ENCODE measurements at regions not wholly inside any gene's neighbourhood (a gene's known extent, or its start where the extent isn't known, plus 50 kb on each side); places are given as distances from the start of the nearest gene placed in this dataset.

DNA sequence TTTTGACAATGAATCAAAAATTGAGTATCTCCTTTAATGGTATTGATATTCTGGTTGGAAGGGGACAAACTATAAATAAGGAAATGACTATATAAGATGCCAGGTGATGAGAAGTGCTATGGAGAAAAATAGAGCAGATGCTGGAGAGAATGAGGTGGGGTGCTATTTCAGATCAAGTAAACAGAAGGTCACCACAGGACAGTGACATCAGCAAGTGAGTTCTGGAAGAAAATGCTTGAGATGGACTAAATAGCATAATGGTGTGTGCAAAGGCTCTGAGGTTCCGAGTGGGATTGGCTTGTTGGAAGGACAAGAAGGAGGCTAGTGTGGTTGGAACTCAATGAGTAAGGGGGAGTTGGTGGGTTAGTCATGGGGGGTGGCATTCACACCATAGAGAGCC lies 157.5 kb upstream of the SGCD start:
- Histone ChIP-seq H3K4me2 (ENCODE audit: insufficient read depth, low read length, poor library complexity, severe bottlenecking) (no peak overlapping the region), H2BK12ac (ENCODE audit: low read length) (no peak overlapping the region), H3K4me1 (ENCODE audit: control insufficient read depth in 2 of 2, insufficient read depth in 1 of 2, low read depth in 1 of 2, low read length in 2 of 2) (no peaks in the 10 kb centered on the region), H3K23ac (ENCODE audit: low read depth, low read length, poor library complexity) (no peak overlapping the region), H2BK5ac (ENCODE audit: low read length) (no peak overlapping the region), H3K18ac (ENCODE audit: low read length) (no peak overlapping the region), H3K9ac (ENCODE audit: low read depth, low read length, poor library complexity) (no peak overlapping the region), H3K4me3 (ENCODE audit: low read length in 2 of 2) (no peak overlapping the region), H3K14ac (ENCODE audit: low read length) (no peak overlapping the region), H3K79me1 (ENCODE audit: low read depth, low read length) (no peaks in the 10 kb centered on the region), H2BK15ac (ENCODE audit: low read length) (no peak overlapping the region), H3K27ac (replicated peaks; ENCODE audit: low read length) (no peak overlapping the region), H4K91ac (ENCODE audit: low read depth, low read length, poor library complexity) (no peak overlapping the region), H2AK5ac (ENCODE audit: low read depth, low read length) (no peak overlapping the region), H2AFZ (ENCODE audit: low read length) (no peak overlapping the region), H4K8ac (ENCODE audit: low read depth, low read length) (no peak overlapping the region), H3K36me3 (replicated peaks in 1 of 2; ENCODE audit: control insufficient read depth in 2 of 2, insufficient read depth in 2 of 2, low read length in 2 of 2) (no peaks in the 10 kb centered on the region), H3K27me3 (ENCODE audit: control insufficient read depth in 3 of 3, insufficient read depth in 3 of 3, low read depth in 1 of 3, low read length in 3 of 3) (no peaks in the 10 kb centered on the region), H2BK120ac (ENCODE audit: low read depth, low read length) (no peak overlapping the region), H3K4ac (ENCODE audit: low read length) (no peak overlapping the region), H3K9me3 (replicated peaks in 1 of 2; ENCODE audit: control insufficient read depth in 2 of 2, insufficient read depth in 1 of 2, low read depth in 1 of 2, low read length in 2 of 2) (no peaks in the 10 kb centered on the region)
- no peak for DNase-seq (ENCODE audit: low spot score)
- WGBS, 2 donors (ENCODE audit: extremely low coverage in 2 of 2, insufficient read length in 2 of 2, insufficient replicate concordance in 1 of 2) = no CpG with 5 or more reads among the region's 1 CpG

DNA sequence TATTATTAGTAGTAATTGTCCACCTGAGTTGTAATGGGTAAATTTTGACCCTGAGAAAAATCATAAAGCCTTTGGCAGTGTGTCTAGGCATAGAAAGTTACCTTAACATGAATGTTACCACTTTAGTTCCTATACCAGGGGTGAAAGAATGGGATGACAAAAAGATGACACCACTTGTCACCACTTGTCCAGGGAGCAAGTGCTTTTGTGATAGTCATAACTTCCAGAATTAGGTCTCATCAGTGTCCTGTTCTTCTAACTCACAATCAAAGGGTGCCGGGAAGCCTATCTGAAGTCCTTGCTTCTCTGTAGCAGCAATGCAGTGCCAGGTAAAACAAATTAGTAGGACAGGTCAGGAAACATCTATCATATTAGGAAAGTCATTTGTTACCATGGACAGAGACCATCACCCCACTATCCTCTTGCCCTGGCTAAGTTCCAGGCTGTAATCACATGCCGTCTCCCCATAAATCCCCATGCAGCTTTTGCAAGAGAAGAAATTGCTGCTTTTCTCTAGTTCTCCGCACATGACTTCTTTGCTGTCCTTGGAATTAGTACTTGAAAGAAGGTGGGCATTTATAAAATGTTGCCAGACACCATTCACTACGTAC lies 156.5 kb upstream of the SGCD start:
- Histone ChIP-seq H2BK12ac (ENCODE audit: low read length) (no peak overlapping the region), H4K91ac (ENCODE audit: low read depth, low read length, poor library complexity) (no peak overlapping the region), H3K36me3 (replicated peaks in 1 of 2; ENCODE audit: control insufficient read depth in 2 of 2, insufficient read depth in 2 of 2, low read length in 2 of 2) (no peaks in the 10 kb centered on the region), H3K4me3 (ENCODE audit: low read length in 2 of 2) (no peak overlapping the region), H3K79me1 (ENCODE audit: low read depth, low read length) (no peaks in the 10 kb centered on the region), H2BK15ac (ENCODE audit: low read length) (no peak overlapping the region), H3K27me3 (ENCODE audit: control insufficient read depth in 3 of 3, insufficient read depth in 3 of 3, low read depth in 1 of 3, low read length in 3 of 3) (no peaks in the 10 kb centered on the region), H3K23ac (ENCODE audit: low read depth, low read length, poor library complexity) (no peak overlapping the region), H2BK5ac (ENCODE audit: low read length) (no peak overlapping the region), H3K9me3 (replicated peaks in 1 of 2; ENCODE audit: control insufficient read depth in 2 of 2, insufficient read depth in 1 of 2, low read depth in 1 of 2, low read length in 2 of 2) (no peaks in the 10 kb centered on the region), H3K4me2 (ENCODE audit: insufficient read depth, low read length, poor library complexity, severe bottlenecking) (no peak overlapping the region), H2AFZ (ENCODE audit: low read length) (no peak overlapping the region), H4K8ac (ENCODE audit: low read depth, low read length) (no peak overlapping the region), H3K4ac (ENCODE audit: low read length) (no peak overlapping the region), H3K9ac (ENCODE audit: low read depth, low read length, poor library complexity) (no peak overlapping the region), H3K27ac (replicated peaks; ENCODE audit: low read length) (no peak overlapping the region), H3K4me1 (ENCODE audit: control insufficient read depth in 2 of 2, insufficient read depth in 1 of 2, low read depth in 1 of 2, low read length in 2 of 2) (no peaks in the 10 kb centered on the region), H2BK120ac (ENCODE audit: low read depth, low read length) (no peak overlapping the region), H3K18ac (ENCODE audit: low read length) (no peak overlapping the region), H3K14ac (ENCODE audit: low read length) (no peak overlapping the region), H2AK5ac (ENCODE audit: low read depth, low read length) (no peak overlapping the region)
- no CpG with 5 or more reads among the region's 4 CpGs for WGBS, 2 donors (ENCODE audit: extremely low coverage in 2 of 2, insufficient read length in 2 of 2, insufficient replicate concordance in 1 of 2)
- no peak for DNase-seq (ENCODE audit: low spot score)

DNA sequence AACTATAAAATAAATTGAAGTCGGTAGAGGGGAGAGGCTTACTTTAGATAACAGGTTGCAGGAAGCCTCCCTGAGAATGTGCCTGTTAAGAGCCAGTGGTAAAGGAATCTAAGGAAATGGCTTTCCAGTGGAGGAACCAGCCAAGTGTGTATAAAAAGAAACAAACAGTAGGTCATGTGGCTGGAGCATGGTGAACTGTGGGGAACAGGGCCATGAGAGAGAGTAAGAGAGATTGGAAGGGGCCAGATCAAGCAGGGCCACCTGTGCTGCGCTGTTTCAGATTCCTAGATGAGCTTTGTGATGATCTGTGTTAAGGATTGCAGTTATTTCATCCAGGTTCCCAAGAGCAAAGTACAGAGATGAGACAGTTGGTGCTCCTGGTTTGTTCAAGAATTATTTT lies 152.7 kb upstream of the SGCD start:
- Histone ChIP-seq H3K36me3 (replicated peaks in 1 of 2; ENCODE audit: control insufficient read depth in 2 of 2, insufficient read depth in 2 of 2, low read length in 2 of 2) (no peaks in the 10 kb centered on the region), H3K18ac (ENCODE audit: low read length) (no peak overlapping the region), H3K27me3 (ENCODE audit: control insufficient read depth in 3 of 3, insufficient read depth in 3 of 3, low read depth in 1 of 3, low read length in 3 of 3) (no peaks in the 10 kb centered on the region), H2BK120ac (ENCODE audit: low read depth, low read length) (no peak overlapping the region), H3K9ac (ENCODE audit: low read depth, low read length, poor library complexity) (no peak overlapping the region), H3K27ac (replicated peaks; ENCODE audit: low read length) (no peak overlapping the region), H2BK5ac (ENCODE audit: low read length) (no peak overlapping the region), H2BK15ac (ENCODE audit: low read length) (no peak overlapping the region), H3K4me2 (ENCODE audit: insufficient read depth, low read length, poor library complexity, severe bottlenecking) (no peak overlapping the region), H3K4me1 (ENCODE audit: control insufficient read depth in 2 of 2, insufficient read depth in 1 of 2, low read depth in 1 of 2, low read length in 2 of 2) (no peaks in the 10 kb centered on the region), H3K79me1 (ENCODE audit: low read depth, low read length) (no peaks in the 10 kb centered on the region), H3K9me3 (replicated peaks in 1 of 2; ENCODE audit: control insufficient read depth in 2 of 2, insufficient read depth in 1 of 2, low read depth in 1 of 2, low read length in 2 of 2) (no peaks in the 10 kb centered on the region), H3K4ac (ENCODE audit: low read length) (no peak overlapping the region), H3K4me3 (ENCODE audit: low read length in 2 of 2) (no peak overlapping the region), H3K14ac (ENCODE audit: low read length) (peak overlapping the region; percentile 4), H2AK5ac (ENCODE audit: low read depth, low read length) (no peak overlapping the region), H2AFZ (ENCODE audit: low read length) (no peak overlapping the region), H4K8ac (ENCODE audit: low read depth, low read length) (no peak overlapping the region), H2BK12ac (ENCODE audit: low read length) (no peak overlapping the region), H3K23ac (ENCODE audit: low read depth, low read length, poor library complexity) (no peak overlapping the region), H4K91ac (ENCODE audit: low read depth, low read length, poor library complexity) (no peak overlapping the region)
- no CpG with 5 or more reads among the region's 2 CpGs for WGBS, 2 donors (ENCODE audit: extremely low coverage in 2 of 2, insufficient read length in 2 of 2, insufficient replicate concordance in 1 of 2)
- DNase-seq (ENCODE audit: low spot score) = no peak

DNA sequence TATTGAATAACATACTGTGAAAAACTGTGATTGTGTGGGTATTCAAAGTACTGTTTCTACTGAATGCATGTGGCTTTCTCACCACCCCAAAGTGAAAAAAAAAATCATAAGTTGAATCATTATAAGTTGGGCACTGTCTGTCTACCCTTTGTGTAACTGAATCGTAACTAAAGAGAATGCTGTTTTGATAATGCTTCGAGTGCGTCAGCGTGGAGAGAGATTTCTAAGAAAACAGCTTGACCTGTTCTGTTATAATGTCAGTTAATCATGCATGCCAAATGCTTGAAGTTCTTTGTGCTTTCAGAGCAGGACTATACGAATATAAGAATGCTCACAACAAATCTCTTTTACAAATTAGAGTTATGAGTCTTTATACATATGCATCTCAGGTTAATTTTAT lies 148.8 kb upstream of the SGCD start:
- WGBS, 2 donors (ENCODE audit: extremely low coverage in 2 of 2, insufficient read length in 2 of 2, insufficient replicate concordance in 1 of 2) = no CpG with 5 or more reads among the region's 5 CpGs
- Histone ChIP-seq H3K4me1 (ENCODE audit: control insufficient read depth in 2 of 2, insufficient read depth in 1 of 2, low read depth in 1 of 2, low read length in 2 of 2) (no peaks in the 10 kb centered on the region), H3K4me3 (ENCODE audit: low read length in 2 of 2) (no peak overlapping the region), H3K9ac (ENCODE audit: low read depth, low read length, poor library complexity) (no peak overlapping the region), H3K18ac (ENCODE audit: low read length) (no peak overlapping the region), H3K79me1 (ENCODE audit: low read depth, low read length) (no peaks in the 10 kb centered on the region), H3K4me2 (ENCODE audit: insufficient read depth, low read length, poor library complexity, severe bottlenecking) (no peak overlapping the region), H4K91ac (ENCODE audit: low read depth, low read length, poor library complexity) (no peak overlapping the region), H2BK12ac (ENCODE audit: low read length) (no peak overlapping the region), H3K27ac (replicated peaks; ENCODE audit: low read length) (no peak overlapping the region), H3K27me3 (ENCODE audit: control insufficient read depth in 3 of 3, insufficient read depth in 3 of 3, low read depth in 1 of 3, low read length in 3 of 3) (no peaks in the 10 kb centered on the region), H2BK5ac (ENCODE audit: low read length) (no peak overlapping the region), H4K8ac (ENCODE audit: low read depth, low read length) (no peak overlapping the region), H2AFZ (ENCODE audit: low read length) (no peak overlapping the region), H3K14ac (ENCODE audit: low read length) (no peak overlapping the region), H2BK120ac (ENCODE audit: low read depth, low read length) (no peak overlapping the region), H3K36me3 (replicated peaks in 1 of 2; ENCODE audit: control insufficient read depth in 2 of 2, insufficient read depth in 2 of 2, low read length in 2 of 2) (no peaks in the 10 kb centered on the region), H3K9me3 (replicated peaks in 1 of 2; ENCODE audit: control insufficient read depth in 2 of 2, insufficient read depth in 1 of 2, low read depth in 1 of 2, low read length in 2 of 2) (no peaks in the 10 kb centered on the region), H2BK15ac (ENCODE audit: low read length) (no peak overlapping the region), H3K23ac (ENCODE audit: low read depth, low read length, poor library complexity) (no peak overlapping the region), H2AK5ac (ENCODE audit: low read depth, low read length) (no peak overlapping the region), H3K4ac (ENCODE audit: low read length) (no peak overlapping the region)
- DNase-seq (ENCODE audit: low spot score) = no peak
